HEK293 (cell line): ENCODE measurements at regions not wholly inside any gene's neighbourhood (a gene's known extent, or its start where the extent isn't known, plus 50 kb on each side); places are given as distances from the start of the nearest gene placed in this dataset.

ENCODE experiments used
- CTCF ChIA-PET: fragments of 350-600 bp; formaldehyde crosslinking; extraction: SDS; loops from one replicate; lab custom pipeline; 2021; ENCODE audit warnings: antibody characterized with exemption; lab: Yijun Ruan, JAX
- POLR2A ChIA-PET: fragments of 300-600 bp; formaldehyde crosslinking; extraction: SDS; loops from one replicate; lab custom pipeline; 2020; ENCODE audit warnings: antibody characterized with exemption, inconsistent platforms; lab: Yijun Ruan, JAX
- H3K27ac ChIP-seq: fragments of 200-500 bp; sonication (Bioruptor generic); 2 replicates; pipeline ENCODE4 v1.5.1; 2014; ENCODE audit warnings: low read depth, low read length, control low read depth, inconsistent platforms; ENCODE audit errors: extremely low read depth
- H3K36me3 ChIP-seq, 2 experiments: fragments of 200-500 bp in 1 of 2; sonication (Bioruptor generic) in 1 of 2; 1 replicate in 1 of 2; 2 replicates in 1 of 2; pipeline ENCODE4 v1.5.1; 2014 to 2017; ENCODE audit warnings: inconsistent platforms in 2 of 2, low read length in 2 of 2; ENCODE audit not compliant: control insufficient read depth in 2 of 2, insufficient read depth in 1 of 2
- H3K4me1 ChIP-seq: fragments of 200-500 bp; sonication (Bioruptor generic); 2 replicates; pipeline ENCODE4 v1.5.1; 2014; ENCODE audit warnings: mild to moderate bottlenecking, low read length, inconsistent platforms; ENCODE audit not compliant: control insufficient read depth, insufficient read depth
- H3K4me3 ChIP-seq: 2 replicates; pipeline ENCODE4 v1.5.1; 2011; ENCODE audit warnings: low read depth, mild to moderate bottlenecking, control low read depth, low read length, moderate library complexity
- H3K9me3 ChIP-seq: fragments of 200-500 bp; sonication (Bioruptor generic); 2 replicates; pipeline ENCODE4 v1.5.1; 2014; ENCODE audit warnings: low read depth, low read length, inconsistent platforms; ENCODE audit not compliant: control insufficient read depth, insufficient read depth
- HOXA7 ChIP-seq: sonication (generic); formaldehyde crosslinking; IDR thresholded peaks from 2 replicates; pipeline ENCODE4 v1.8.1; 2022; ENCODE audit warnings: missing genetic modification reagents, borderline replicate concordance
- RBAK ChIP-seq: fragments of 450-650 bp; formaldehyde crosslinking; IDR thresholded peaks from 2 replicates; pipeline ENCODE4 v1.5.1; 2016; ENCODE audit warnings: missing biosample characterization, missing genetic modification characterization
- WT1 ChIP-seq: fragments of 450-650 bp; formaldehyde crosslinking; IDR thresholded peaks from 2 replicates; pipeline ENCODE4 v1.5.1; 2016; ENCODE audit warnings: missing biosample characterization, missing genetic modification characterization
- YY2 ChIP-seq: fragments of 450-650 bp; formaldehyde crosslinking; IDR thresholded peaks from 2 replicates; pipeline ENCODE4 v1.5.1; 2016; ENCODE audit warnings: missing biosample characterization, missing genetic modification characterization
- ZBTB8A ChIP-seq: fragments of 450-650 bp; formaldehyde crosslinking; IDR thresholded peaks from 2 replicates; pipeline ENCODE4 v1.5.1; 2016; ENCODE audit warnings: missing biosample characterization, missing genetic modification characterization
- ZNF114 ChIP-seq: fragments of 450-650 bp; formaldehyde crosslinking; IDR thresholded peaks from 2 replicates; pipeline ENCODE4 v1.5.0; 2017; ENCODE audit warnings: missing biosample characterization, missing genetic modification characterization
- ZNF2 ChIP-seq: fragments of 450-650 bp; formaldehyde crosslinking; IDR thresholded peaks from 2 replicates; pipeline ENCODE4 v1.5.1; 2016; ENCODE audit warnings: missing biosample characterization, missing genetic modification characterization
- ZNF214 ChIP-seq: fragments of 450-650 bp; formaldehyde crosslinking; IDR thresholded peaks from 2 replicates; pipeline ENCODE4 v1.5.1; 2017; ENCODE audit warnings: missing biosample characterization, mild to moderate bottlenecking, missing genetic modification characterization, borderline replicate concordance
- ZNF747 ChIP-seq: fragments of 450-650 bp; formaldehyde crosslinking; IDR thresholded peaks from 2 replicates; pipeline ENCODE4 v1.5.1; 2016; ENCODE audit warnings: missing biosample characterization, missing genetic modification characterization
- ZNF76 ChIP-seq: fragments of 450-650 bp; formaldehyde crosslinking; IDR thresholded peaks from 2 replicates; pipeline ENCODE4; 2016; ENCODE audit warnings: low read depth, missing biosample characterization, missing genetic modification characterization, borderline replicate concordance
- ZNF777 ChIP-seq: fragments of 450-650 bp; formaldehyde crosslinking; IDR thresholded peaks from 2 replicates; pipeline ENCODE4 v1.5.1; 2017; ENCODE audit warnings: missing biosample characterization, missing genetic modification characterization, borderline replicate concordance
- ZSCAN30 ChIP-seq: fragments of 450-650 bp; IDR thresholded peaks from 2 replicates; pipeline ENCODE4 v1.5.1; 2018; ENCODE audit warnings: missing biosample characterization, mild to moderate bottlenecking, missing genetic modification characterization, moderate library complexity
- TF ChIP-seq, protein P1 (sequence below): fragments of 450-650 bp; formaldehyde crosslinking; IDR thresholded peaks from 2 replicates; pipeline ENCODE4 v1.5.0; 2017; ENCODE audit warnings: missing biosample characterization, missing genetic modification characterization, borderline replicate concordance
- TF ChIP-seq, protein P2 (sequence below): fragments of 450-650 bp; formaldehyde crosslinking; IDR thresholded peaks from 2 replicates; pipeline ENCODE4 v1.5.1; 2017; ENCODE audit warnings: missing biosample characterization, missing genetic modification characterization
- TF ChIP-seq, protein P3 (sequence below): fragments of 450-650 bp; formaldehyde crosslinking; IDR thresholded peaks from 2 replicates; pipeline ENCODE4 v1.5.1; 2016; ENCODE audit warnings: missing biosample characterization, missing genetic modification characterization
- TF ChIP-seq, protein P4 (sequence below): fragments of 450-650 bp; formaldehyde crosslinking; IDR thresholded peaks from 2 replicates; pipeline ENCODE4 v1.5.1; 2016; ENCODE audit warnings: missing biosample characterization, missing genetic modification characterization, borderline replicate concordance
- TF ChIP-seq, protein P5 (sequence below): fragments of 450-650 bp; formaldehyde crosslinking; IDR thresholded peaks from 2 replicates; pipeline ENCODE4 v1.5.1; 2016; ENCODE audit warnings: missing biosample characterization, missing genetic modification characterization

DNA sequence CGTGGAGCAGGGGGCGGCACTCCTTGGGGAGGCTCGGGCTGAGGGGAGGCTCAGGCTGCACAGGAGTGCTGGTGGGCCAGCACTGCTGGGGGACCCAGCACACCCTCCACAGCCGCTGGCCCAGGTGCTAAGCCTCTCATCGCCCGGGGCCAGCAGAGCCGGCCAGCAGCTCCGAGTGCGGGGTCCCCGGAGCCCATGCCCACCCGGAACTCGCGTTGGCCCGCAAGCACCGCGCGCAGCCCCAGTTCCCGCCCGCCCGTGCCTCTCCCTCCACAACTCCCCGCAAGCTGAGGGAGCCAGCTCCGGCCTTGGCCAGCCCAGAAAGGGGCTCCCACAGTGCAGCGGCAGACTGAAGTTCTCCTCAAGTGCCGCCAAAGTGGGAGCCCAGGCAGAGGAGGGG, 2266.8 kb downstream of the LRRC4C start:
- ChIA-PET CTCF (no interaction called here), POLR2A (no interaction called here)

DNA sequence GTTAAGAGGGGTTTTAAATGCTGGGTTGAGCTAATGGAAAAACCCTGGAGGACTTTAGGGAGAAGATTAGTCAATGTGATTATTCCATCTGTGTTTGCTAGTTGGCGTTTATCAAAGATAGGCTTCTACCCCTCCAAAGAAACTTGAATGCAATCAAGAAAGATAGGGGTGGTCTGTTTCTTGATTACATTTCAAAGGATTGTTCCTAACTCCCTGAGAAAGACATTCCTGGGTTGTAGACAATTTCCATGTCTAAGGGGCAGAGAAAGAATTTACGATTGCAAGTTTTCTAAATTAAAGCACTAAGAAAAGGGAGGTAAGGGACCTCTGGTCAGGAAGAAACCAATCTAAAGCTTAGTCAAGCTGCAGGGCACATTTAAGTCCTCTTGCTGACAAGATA, 2268.7 kb downstream of the LRRC4C start:
- Histone ChIP-seq H3K27ac (no peak overlapping the region), H3K4me1 (no peaks in the 10 kb centered on the region), H3K9me3 (no peaks in the 10 kb centered on the region), H3K4me3 (no peak overlapping the region), H3K36me3 (no peaks in the 10 kb centered on the region)
- ChIA-PET POLR2A (no interaction called here), CTCF (no interaction called here)
- TF ChIP-seq ZNF747 (tag by site-specific recombination) (no peak), HOXA7 (CRISPR knock-in tag) (no peak), ZBTB8A (tag by site-specific recombination) (no peak), ZNF777 (no peak), YY2 (tag by site-specific recombination) (no peak), ZNF214 (no peak)
- TF ChIP-seq, protein P1, sequence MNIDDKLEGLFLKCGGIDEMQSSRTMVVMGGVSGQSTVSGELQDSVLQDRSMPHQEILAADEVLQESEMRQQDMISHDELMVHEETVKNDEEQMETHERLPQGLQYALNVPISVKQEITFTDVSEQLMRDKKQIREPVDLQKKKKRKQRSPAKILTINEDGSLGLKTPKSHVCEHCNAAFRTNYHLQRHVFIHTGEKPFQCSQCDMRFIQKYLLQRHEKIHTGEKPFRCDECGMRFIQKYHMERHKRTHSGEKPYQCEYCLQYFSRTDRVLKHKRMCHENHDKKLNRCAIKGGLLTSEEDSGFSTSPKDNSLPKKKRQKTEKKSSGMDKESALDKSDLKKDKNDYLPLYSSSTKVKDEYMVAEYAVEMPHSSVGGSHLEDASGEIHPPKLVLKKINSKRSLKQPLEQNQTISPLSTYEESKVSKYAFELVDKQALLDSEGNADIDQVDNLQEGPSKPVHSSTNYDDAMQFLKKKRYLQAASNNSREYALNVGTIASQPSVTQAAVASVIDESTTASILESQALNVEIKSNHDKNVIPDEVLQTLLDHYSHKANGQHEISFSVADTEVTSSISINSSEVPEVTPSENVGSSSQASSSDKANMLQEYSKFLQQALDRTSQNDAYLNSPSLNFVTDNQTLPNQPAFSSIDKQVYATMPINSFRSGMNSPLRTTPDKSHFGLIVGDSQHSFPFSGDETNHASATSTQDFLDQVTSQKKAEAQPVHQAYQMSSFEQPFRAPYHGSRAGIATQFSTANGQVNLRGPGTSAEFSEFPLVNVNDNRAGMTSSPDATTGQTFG (tag by site-specific recombination) = no peak

More for the DNA sequence above, 2266.8 kb downstream of the LRRC4C start:
- no peaks in the 10 kb centered on the region for H3K9me3 ChIP-seq
- no peak for TF ChIP-seq ZNF2 (tag by site-specific recombination)
- TF ChIP-seq, protein P2, sequence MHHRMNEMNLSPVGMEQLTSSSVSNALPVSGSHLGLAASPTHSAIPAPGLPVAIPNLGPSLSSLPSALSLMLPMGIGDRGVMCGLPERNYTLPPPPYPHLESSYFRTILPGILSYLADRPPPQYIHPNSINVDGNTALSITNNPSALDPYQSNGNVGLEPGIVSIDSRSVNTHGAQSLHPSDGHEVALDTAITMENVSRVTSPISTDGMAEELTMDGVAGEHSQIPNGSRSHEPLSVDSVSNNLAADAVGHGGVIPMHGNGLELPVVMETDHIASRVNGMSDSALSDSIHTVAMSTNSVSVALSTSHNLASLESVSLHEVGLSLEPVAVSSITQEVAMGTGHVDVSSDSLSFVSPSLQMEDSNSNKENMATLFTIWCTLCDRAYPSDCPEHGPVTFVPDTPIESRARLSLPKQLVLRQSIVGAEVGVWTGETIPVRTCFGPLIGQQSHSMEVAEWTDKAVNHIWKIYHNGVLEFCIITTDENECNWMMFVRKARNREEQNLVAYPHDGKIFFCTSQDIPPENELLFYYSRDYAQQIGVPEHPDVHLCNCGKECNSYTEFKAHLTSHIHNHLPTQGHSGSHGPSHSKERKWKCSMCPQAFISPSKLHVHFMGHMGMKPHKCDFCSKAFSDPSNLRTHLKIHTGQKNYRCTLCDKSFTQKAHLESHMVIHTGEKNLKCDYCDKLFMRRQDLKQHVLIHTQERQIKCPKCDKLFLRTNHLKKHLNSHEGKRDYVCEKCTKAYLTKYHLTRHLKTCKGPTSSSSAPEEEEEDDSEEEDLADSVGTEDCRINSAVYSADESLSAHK (tag by site-specific recombination) = no peak
- no peak for TF ChIP-seq WT1 (tag by site-specific recombination)
- TF ChIP-seq ZSCAN30 = no peak
- TF ChIP-seq, protein P3, sequence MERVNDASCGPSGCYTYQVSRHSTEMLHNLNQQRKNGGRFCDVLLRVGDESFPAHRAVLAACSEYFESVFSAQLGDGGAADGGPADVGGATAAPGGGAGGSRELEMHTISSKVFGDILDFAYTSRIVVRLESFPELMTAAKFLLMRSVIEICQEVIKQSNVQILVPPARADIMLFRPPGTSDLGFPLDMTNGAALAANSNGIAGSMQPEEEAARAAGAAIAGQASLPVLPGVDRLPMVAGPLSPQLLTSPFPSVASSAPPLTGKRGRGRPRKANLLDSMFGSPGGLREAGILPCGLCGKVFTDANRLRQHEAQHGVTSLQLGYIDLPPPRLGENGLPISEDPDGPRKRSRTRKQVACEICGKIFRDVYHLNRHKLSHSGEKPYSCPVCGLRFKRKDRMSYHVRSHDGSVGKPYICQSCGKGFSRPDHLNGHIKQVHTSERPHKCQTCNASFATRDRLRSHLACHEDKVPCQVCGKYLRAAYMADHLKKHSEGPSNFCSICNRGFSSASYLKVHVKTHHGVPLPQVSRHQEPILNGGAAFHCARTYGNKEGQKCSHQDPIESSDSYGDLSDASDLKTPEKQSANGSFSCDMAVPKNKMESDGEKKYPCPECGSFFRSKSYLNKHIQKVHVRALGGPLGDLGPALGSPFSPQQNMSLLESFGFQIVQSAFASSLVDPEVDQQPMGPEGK (tag by site-specific recombination) = no peak
- no peak for TF ChIP-seq YY2 (tag by site-specific recombination)
- TF ChIP-seq, protein P4, sequence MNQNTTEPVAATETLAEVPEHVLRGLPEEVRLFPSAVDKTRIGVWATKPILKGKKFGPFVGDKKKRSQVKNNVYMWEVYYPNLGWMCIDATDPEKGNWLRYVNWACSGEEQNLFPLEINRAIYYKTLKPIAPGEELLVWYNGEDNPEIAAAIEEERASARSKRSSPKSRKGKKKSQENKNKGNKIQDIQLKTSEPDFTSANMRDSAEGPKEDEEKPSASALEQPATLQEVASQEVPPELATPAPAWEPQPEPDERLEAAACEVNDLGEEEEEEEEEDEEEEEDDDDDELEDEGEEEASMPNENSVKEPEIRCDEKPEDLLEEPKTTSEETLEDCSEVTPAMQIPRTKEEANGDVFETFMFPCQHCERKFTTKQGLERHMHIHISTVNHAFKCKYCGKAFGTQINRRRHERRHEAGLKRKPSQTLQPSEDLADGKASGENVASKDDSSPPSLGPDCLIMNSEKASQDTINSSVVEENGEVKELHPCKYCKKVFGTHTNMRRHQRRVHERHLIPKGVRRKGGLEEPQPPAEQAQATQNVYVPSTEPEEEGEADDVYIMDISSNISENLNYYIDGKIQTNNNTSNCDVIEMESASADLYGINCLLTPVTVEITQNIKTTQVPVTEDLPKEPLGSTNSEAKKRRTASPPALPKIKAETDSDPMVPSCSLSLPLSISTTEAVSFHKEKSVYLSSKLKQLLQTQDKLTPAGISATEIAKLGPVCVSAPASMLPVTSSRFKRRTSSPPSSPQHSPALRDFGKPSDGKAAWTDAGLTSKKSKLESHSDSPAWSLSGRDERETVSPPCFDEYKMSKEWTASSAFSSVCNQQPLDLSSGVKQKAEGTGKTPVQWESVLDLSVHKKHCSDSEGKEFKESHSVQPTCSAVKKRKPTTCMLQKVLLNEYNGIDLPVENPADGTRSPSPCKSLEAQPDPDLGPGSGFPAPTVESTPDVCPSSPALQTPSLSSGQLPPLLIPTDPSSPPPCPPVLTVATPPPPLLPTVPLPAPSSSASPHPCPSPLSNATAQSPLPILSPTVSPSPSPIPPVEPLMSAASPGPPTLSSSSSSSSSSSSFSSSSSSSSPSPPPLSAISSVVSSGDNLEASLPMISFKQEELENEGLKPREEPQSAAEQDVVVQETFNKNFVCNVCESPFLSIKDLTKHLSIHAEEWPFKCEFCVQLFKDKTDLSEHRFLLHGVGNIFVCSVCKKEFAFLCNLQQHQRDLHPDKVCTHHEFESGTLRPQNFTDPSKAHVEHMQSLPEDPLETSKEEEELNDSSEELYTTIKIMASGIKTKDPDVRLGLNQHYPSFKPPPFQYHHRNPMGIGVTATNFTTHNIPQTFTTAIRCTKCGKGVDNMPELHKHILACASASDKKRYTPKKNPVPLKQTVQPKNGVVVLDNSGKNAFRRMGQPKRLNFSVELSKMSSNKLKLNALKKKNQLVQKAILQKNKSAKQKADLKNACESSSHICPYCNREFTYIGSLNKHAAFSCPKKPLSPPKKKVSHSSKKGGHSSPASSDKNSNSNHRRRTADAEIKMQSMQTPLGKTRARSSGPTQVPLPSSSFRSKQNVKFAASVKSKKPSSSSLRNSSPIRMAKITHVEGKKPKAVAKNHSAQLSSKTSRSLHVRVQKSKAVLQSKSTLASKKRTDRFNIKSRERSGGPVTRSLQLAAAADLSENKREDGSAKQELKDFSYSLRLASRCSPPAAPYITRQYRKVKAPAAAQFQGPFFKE (tag by site-specific recombination) = no peak
- no peak for TF ChIP-seq ZNF114
- no peak for TF ChIP-seq RBAK (tag by site-specific recombination)
- TF ChIP-seq ZNF76 = no peak
- TF ChIP-seq, protein P5, sequence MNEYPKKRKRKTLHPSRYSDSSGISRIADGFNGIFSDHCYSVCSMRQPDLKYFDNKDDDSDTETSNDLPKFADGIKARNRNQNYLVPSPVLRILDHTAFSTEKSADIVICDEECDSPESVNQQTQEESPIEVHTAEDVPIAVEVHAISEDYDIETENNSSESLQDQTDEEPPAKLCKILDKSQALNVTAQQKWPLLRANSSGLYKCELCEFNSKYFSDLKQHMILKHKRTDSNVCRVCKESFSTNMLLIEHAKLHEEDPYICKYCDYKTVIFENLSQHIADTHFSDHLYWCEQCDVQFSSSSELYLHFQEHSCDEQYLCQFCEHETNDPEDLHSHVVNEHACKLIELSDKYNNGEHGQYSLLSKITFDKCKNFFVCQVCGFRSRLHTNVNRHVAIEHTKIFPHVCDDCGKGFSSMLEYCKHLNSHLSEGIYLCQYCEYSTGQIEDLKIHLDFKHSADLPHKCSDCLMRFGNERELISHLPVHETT = no peak
- H3K4me1 ChIP-seq = no peaks in the 10 kb centered on the region
- H3K4me3 ChIP-seq = no peak overlapping the region
- H3K36me3 ChIP-seq = no peaks in the 10 kb centered on the region
- no peak overlapping the region for H3K27ac ChIP-seq
